Loucy (cell line): ENCODE measurements at regions not wholly inside any gene's neighbourhood (a gene's known extent, or its start where the extent isn't known, plus 50 kb on each side); places are given as distances from the start of the nearest gene placed in this dataset.

Source experiments
- H2AFZ ChIP-seq: fragments of 200-600 bp; sonication (generic); 2 replicates; pipeline ENCODE4 v1.6.0; 2016; ENCODE audit warnings: antibody characterized with exemption, mild to moderate bottlenecking, low read length, moderate library complexity
- H3F3A ChIP-seq: fragments of 200-600 bp; 2 replicates; pipeline ENCODE4 v1.6.0; 2016; ENCODE audit warnings: antibody characterized with exemption, low read depth, mild to moderate bottlenecking
- H3K27me3 ChIP-seq: fragments of 200-600 bp; sonication (generic); 2 replicates; pipeline ENCODE4 v1.6.1; 2014; ENCODE audit warnings: low read length, mild to moderate bottlenecking; ENCODE audit not compliant: insufficient read depth, poor library complexity, severe bottlenecking
- H3K36me3 ChIP-seq: fragments of 200-600 bp; sonication (generic); 2 replicates; pipeline ENCODE4 v1.6.1; 2016; ENCODE audit warnings: low read length; ENCODE audit not compliant: insufficient read depth
- H3K4me1 ChIP-seq: fragments of 200-600 bp; sonication (generic); 2 replicates; pipeline ENCODE4 v1.5.1; 2014; ENCODE audit warnings: low read length, mild to moderate bottlenecking; ENCODE audit not compliant: insufficient read depth, poor library complexity, severe bottlenecking
- H3K4me2 ChIP-seq: fragments of 200-600 bp; sonication (generic); 2 replicates; pipeline ENCODE4 v1.6.0; 2014; ENCODE audit warnings: antibody characterized with exemption, low read length, low read depth, mild to moderate bottlenecking; ENCODE audit not compliant: poor library complexity, severe bottlenecking
- H3K4me3 ChIP-seq: fragments of 200-600 bp; sonication (generic); 2 replicates; pipeline ENCODE4 v1.5.1; 2014; ENCODE audit warnings: low read length, mild to moderate bottlenecking, mixed read lengths; ENCODE audit not compliant: poor library complexity, severe bottlenecking
- H3K79me2 ChIP-seq: fragments of 200-600 bp; sonication (generic); 2 replicates; pipeline ENCODE4 v1.6.1; 2014; ENCODE audit warnings: low read length; ENCODE audit not compliant: insufficient read depth
- H3K9ac ChIP-seq: fragments of 200-600 bp; sonication (generic); 2 replicates; pipeline ENCODE4 v1.6.0; 2014; ENCODE audit warnings: mild to moderate bottlenecking, low read depth, low read length, moderate library complexity; ENCODE audit not compliant: poor library complexity, severe bottlenecking
- H3K9me2 ChIP-seq: fragments of 200-600 bp; sonication (generic); replicated peaks from 2 replicates; pipeline ENCODE4 v1.6.1; 2016; ENCODE audit warnings: low read depth, low read length, mixed read lengths
- H3K9me3 ChIP-seq: fragments of 200-600 bp; sonication (generic); 2 replicates; pipeline ENCODE4 v1.6.1; 2014; ENCODE audit warnings: mild to moderate bottlenecking, antibody characterized with exemption, low read length, low read depth; ENCODE audit not compliant: insufficient read depth
- H4K20me1 ChIP-seq: fragments of 200-600 bp; sonication (generic); 2 replicates; pipeline ENCODE4 v1.6.0; 2014; ENCODE audit warnings: antibody characterized with exemption, low read length, mild to moderate bottlenecking; ENCODE audit not compliant: insufficient read depth, poor library complexity, severe bottlenecking
- CTCF ChIP-seq: fragments of 200-600 bp; sonication (generic); conservative IDR thresholded peaks from 2 replicates; pipeline ENCODE4 v1.5.1; 2014; ENCODE audit warnings: mild to moderate bottlenecking, antibody characterized with exemption, low read length
- EZH2phosphoT487 ChIP-seq: fragments of 200-600 bp; IDR thresholded peaks from 2 replicates; pipeline ENCODE4 v1.6.1; 2018; ENCODE audit warnings: antibody characterized with exemption, mild to moderate bottlenecking, moderate library complexity, borderline replicate concordance

- no peak overlapping the region for H2AFZ ChIP-seq
- H3K9me3 ChIP-seq: peaks cover 6% of the 10 kb centered on the region; the same call in 1 of the 2 replicates
- H3K36me3 ChIP-seq: no peaks in the 10 kb centered on the region
- no peak overlapping the region for H3K9ac ChIP-seq
- no peak overlapping the region for H3K4me3 ChIP-seq
- H3F3A ChIP-seq: no peaks in the 10 kb centered on the region
- no peaks in the 10 kb centered on the region for H3K4me1 ChIP-seq
- TF ChIP-seq CTCF: no peak
- no peak for TF ChIP-seq EZH2phosphoT487
- no peaks in the 10 kb centered on the region for H3K27me3 ChIP-seq
- H3K9me2 ChIP-seq: no peaks in the 10 kb centered on the region
- H3K79me2 ChIP-seq: no peaks in the 10 kb centered on the region
- H4K20me1 ChIP-seq: no peaks in the 10 kb centered on the region
- no peak overlapping the region for H3K4me2 ChIP-seq
These were observed 81.4 kb upstream of the SHH start for GRCh38 chr7:155893664-155894063.

- no peak overlapping the region for H3K4me3 ChIP-seq
- H3K9me2 ChIP-seq: no peaks in the 10 kb centered on the region
- H4K20me1 ChIP-seq: no peaks in the 10 kb centered on the region
- peaks cover 6% of the 10 kb centered on the region; the same call in 1 of the 2 replicates for H3K9me3 ChIP-seq
- H2AFZ ChIP-seq: no peak overlapping the region
- H3K27me3 ChIP-seq: no peaks in the 10 kb centered on the region
- H3K4me1 ChIP-seq: no peaks in the 10 kb centered on the region
- H3K4me2 ChIP-seq: no peak overlapping the region
- H3K79me2 ChIP-seq: no peaks in the 10 kb centered on the region
- no peaks in the 10 kb centered on the region for H3F3A ChIP-seq
- H3K36me3 ChIP-seq: no peaks in the 10 kb centered on the region
- H3K9ac ChIP-seq: no peak overlapping the region
- TF ChIP-seq CTCF: no peak
- TF ChIP-seq EZH2phosphoT487: no peak
These were observed 80.9 kb upstream of the SHH start for GRCh38 chr7:155893176-155893575.

GRCh38 chr7:155889636-155890511 is 77.6 kb upstream of the SHH start:
- Histone ChIP-seq H3K9ac (no peak overlapping the region), H3K79me2 (no peaks in the 10 kb centered on the region), H3K9me3 (peaks cover 6% of the 10 kb centered on the region; the same call in 1 of the 2 replicates), H3K9me2 (no peaks in the 10 kb centered on the region), H2AFZ (no peak overlapping the region), H3K4me3 (no peak overlapping the region), H4K20me1 (no peaks in the 10 kb centered on the region), H3K4me1 (no peaks in the 10 kb centered on the region), H3K4me2 (no peak overlapping the region), H3K27me3 (no peaks in the 10 kb centered on the region), H3F3A (no peaks in the 10 kb centered on the region), H3K36me3 (no peaks in the 10 kb centered on the region)
- TF ChIP-seq CTCF (no peak), EZH2phosphoT487 (no peak)
